ENCODE measurements at regions not wholly inside any gene's neighbourhood (a gene's known extent, or its start where the extent isn't known, plus 50 kb on each side); places are given as distances from the start of the nearest gene placed in this dataset.

DNA sequence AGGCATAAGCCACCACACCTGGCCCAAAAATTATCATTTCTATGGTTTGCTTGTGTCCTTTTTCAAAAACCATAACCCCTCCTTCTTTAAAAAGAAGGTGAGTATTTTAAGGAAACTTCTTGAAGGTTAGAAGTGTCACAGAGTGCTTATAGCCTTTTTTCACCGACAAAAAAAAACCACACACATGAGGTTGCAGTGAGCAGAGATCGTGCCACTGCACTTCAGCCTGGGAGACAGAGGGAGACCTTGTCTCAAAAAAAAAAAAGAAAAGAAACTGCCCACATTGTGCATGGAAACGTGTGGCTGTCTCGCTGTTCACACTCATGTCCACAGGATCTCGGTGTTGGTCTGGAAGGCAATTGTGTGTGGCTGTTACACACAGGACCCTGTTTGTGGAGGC is 157.4 kb upstream of the PFKP start:
- Histone ChIP-seq H3K4me3 (ENCODE audit: low read depth, low read length) (no peak overlapping the region), H3K4me1 (ENCODE audit: control insufficient read depth, insufficient read depth, low read length) (peaks cover 5% of the 10 kb centered on the region), H3K27ac (ENCODE audit: extremely low read depth, low read depth, low read length) (no peak overlapping the region), H3K36me3 (ENCODE audit: control insufficient read depth in 2 of 2, insufficient read depth in 1 of 2, low read length in 2 of 2) (no peaks in the 10 kb centered on the region), H3K9me3 (ENCODE audit: control insufficient read depth, insufficient read depth, low read depth, low read length) (no peaks in the 10 kb centered on the region)
- no peak for TF ChIP-seq ZFP3 (tag by site-specific recombination; IDR thresholded peaks at IDR 0.05; ENCODE audit: low read depth)
- POLR2A ChIA-PET, result no interaction called here
- CTCF ChIA-PET, result no interaction called here

DNA sequence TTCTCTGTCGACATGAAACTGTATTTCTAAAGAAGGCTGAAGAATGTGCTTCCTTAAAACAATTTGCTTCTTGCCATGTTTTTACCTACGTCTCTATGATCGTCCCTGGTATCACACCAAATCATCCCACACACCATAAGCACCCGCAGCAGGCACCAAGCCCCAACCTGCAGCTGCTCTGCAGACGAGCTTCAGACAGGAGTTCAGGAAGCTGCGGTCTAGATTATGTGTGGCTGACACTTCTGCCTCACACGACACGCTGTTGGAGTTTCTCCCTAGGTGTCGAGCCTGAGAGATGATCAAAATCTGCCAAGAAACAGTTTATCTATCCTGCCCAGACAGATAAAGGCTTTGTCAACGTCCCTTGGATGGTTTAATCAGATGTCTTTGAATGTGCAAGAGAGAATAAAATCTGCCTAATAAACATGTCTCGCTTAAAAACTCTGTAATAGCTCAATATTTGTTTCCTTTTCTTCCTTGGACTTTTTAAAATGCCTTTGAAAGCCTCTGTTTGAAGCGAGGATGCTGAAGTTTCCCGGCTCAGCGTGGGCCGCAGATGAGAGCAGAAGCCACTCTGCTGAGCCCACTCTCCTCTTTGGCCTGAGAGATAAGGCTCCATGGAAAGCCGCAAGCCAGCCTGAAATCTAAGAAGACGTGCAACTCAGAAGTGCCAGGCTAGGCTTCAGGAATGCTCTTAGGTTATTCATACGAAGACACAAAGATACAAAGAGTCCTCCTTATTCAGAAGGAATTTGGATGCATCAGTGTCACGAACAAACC is 158.3 kb upstream of the PFKP start:
- H3K9me3 ChIP-seq (ENCODE audit: control insufficient read depth, insufficient read depth, low read depth, low read length), result no peaks in the 10 kb centered on the region
- H3K4me1 ChIP-seq (ENCODE audit: control insufficient read depth, insufficient read depth, low read length), result no peaks in the 10 kb centered on the region
- no peak overlapping the region for H3K4me3 ChIP-seq (ENCODE audit: low read depth, low read length)
- CTCF ChIA-PET, result no interaction called here
- no peak for TF ChIP-seq ZNF510 (tag by site-specific recombination; IDR thresholded peaks at IDR 0.05; ENCODE audit: insufficient replicate concordance)
- no peak for TF ChIP-seq ZNF175 (tag by site-specific recombination; IDR thresholded peaks at IDR 0.05)
- TF ChIP-seq ZNF658 (tag by site-specific recombination; IDR thresholded peaks at IDR 0.05), result no peak
- TF ChIP-seq KLF10 (tag by site-specific recombination; IDR thresholded peaks at IDR 0.05), result no peak
- TF ChIP-seq ZNF350 (tag by site-specific recombination; IDR thresholded peaks at IDR 0.05), result no peak
- TF ChIP-seq ZNF202 (tag by site-specific recombination; IDR thresholded peaks at IDR 0.05; ENCODE audit: borderline replicate concordance), result no peak
- no peak for TF ChIP-seq ZNF146 (tag by site-specific recombination; IDR thresholded peaks at IDR 0.05)
- no peak for TF ChIP-seq EGR2 (tag by site-specific recombination; IDR thresholded peaks at IDR 0.05; ENCODE audit: low read depth)
- TF ChIP-seq ZSCAN30 (tag by site-specific recombination; IDR thresholded peaks at IDR 0.05), result no peak
- TF ChIP-seq, protein P1, sequence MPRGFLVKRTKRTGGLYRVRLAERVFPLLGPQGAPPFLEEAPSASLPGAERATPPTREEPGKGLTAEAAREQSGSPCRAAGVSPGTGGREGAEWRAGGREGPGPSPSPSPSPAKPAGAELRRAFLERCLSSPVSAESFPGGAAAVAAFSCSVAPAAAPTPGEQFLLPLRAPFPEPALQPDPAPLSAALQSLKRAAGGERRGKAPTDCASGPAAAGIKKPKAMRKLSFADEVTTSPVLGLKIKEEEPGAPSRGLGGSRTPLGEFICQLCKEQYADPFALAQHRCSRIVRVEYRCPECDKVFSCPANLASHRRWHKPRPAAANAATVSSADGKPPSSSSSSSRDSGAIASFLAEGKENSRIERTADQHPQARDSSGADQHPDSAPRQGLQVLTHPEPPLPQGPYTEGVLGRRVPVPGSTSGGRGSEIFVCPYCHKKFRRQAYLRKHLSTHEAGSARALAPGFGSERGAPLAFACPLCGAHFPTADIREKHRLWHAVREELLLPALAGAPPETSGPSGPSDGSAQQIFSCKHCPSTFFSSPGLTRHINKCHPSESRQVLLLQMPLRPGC (tag by site-specific recombination; IDR thresholded peaks at IDR 0.05), result no peak
- TF ChIP-seq ZNF416 (tag by site-specific recombination; IDR thresholded peaks at IDR 0.05), result no peak
- H3K36me3 ChIP-seq (ENCODE audit: control insufficient read depth in 2 of 2, insufficient read depth in 1 of 2, low read length in 2 of 2), result no peaks in the 10 kb centered on the region
- POLR2A ChIA-PET, result no interaction called here
- no peak overlapping the region for H3K27ac ChIP-seq (ENCODE audit: extremely low read depth, low read depth, low read length)

DNA sequence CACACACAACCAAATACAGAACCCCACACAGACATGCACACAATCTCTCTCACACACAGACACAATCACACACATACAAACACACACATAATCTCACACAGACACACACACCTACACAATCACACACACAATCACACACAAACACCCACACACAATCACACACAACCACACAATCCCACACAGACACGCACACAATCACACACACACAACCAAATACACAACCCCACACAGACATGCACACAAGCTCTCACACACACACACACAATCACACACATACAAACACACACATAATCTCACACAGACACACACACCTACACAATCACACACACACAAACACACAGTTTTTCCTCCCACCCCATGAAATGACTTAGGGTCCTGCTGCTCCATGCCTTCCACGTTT is 160.4 kb upstream of the PFKP start:
- Histone ChIP-seq H3K27ac (ENCODE audit: extremely low read depth, low read depth, low read length) (no peak overlapping the region), H3K4me1 (ENCODE audit: control insufficient read depth, insufficient read depth, low read length) (no peaks in the 10 kb centered on the region), H3K4me3 (ENCODE audit: low read depth, low read length) (no peak overlapping the region), H3K9me3 (ENCODE audit: control insufficient read depth, insufficient read depth, low read depth, low read length) (no peaks in the 10 kb centered on the region), H3K36me3 (ENCODE audit: control insufficient read depth in 2 of 2, insufficient read depth in 1 of 2, low read length in 2 of 2) (no peaks in the 10 kb centered on the region)
- ChIA-PET POLR2A (no interaction called here), CTCF (no interaction called here)
- TF ChIP-seq ZNF211 (tag by site-specific recombination; IDR thresholded peaks at IDR 0.05; ENCODE audit: low read depth) (no peak), MZF1 (tag by site-specific recombination; IDR thresholded peaks at IDR 0.05; ENCODE audit: borderline replicate concordance) (no peak), ZNF140 (tag by site-specific recombination; IDR thresholded peaks at IDR 0.05) (no peak), KLF7 (tag by site-specific recombination; IDR thresholded peaks at IDR 0.05; ENCODE audit: borderline replicate concordance) (no peak), GLI4 (tag by site-specific recombination; IDR thresholded peaks at IDR 0.05) (no peak), ZNF837 (tag by site-specific recombination; IDR thresholded peaks at IDR 0.05) (no peak), TCF7L2 (IDR thresholded peaks at IDR 0.05; ENCODE audit: borderline replicate concordance, low read depth, low read length) (no peak), ZNF2 (tag by site-specific recombination; IDR thresholded peaks at IDR 0.05) (no peak), ZNF223 (tag by site-specific recombination; IDR thresholded peaks at IDR 0.05) (no peak), ZNF555 (tag by site-specific recombination; conservative IDR thresholded peaks at IDR 0.05) (no peak), SP2 (tag by site-specific recombination; IDR thresholded peaks at IDR 0.05) (no peak)
- TF ChIP-seq, protein P2, sequence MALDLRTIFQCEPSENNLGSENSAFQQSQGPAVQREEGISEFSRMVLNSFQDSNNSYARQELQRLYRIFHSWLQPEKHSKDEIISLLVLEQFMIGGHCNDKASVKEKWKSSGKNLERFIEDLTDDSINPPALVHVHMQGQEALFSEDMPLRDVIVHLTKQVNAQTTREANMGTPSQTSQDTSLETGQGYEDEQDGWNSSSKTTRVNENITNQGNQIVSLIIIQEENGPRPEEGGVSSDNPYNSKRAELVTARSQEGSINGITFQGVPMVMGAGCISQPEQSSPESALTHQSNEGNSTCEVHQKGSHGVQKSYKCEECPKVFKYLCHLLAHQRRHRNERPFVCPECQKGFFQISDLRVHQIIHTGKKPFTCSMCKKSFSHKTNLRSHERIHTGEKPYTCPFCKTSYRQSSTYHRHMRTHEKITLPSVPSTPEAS (tag by site-specific recombination; IDR thresholded peaks at IDR 0.05), result no peak
